Lung microvascular endothelial cell (primary cell): ENCODE measurements at regions not wholly inside any gene's neighbourhood (a gene's known extent, or its start where the extent isn't known, plus 50 kb on each side); places are given as distances from the start of the nearest gene placed in this dataset.
A peak's percentile ranks its signal among the peaks of the same experiment; 100 is the strongest.
"Not testable (repeated sequence)": the region's sequence is repeated elsewhere in the genome, so short reads cannot be mapped to it uniquely, and the experiment has no call there.

ENCODE experiments used
- DNase-seq, 2 donors: peaks; one replicate each; pipeline versions ENCODE4 v3.0.0 to v3.0.0-alpha.2; 2010; ENCODE audit warnings: low read depth in 2 of 2

- no peak for DNase-seq
These were observed 192.5 kb upstream of the PWP1 start for GRCh38 chr12:107493135-107493494.

- no peak for DNase-seq
These were observed 191.9 kb upstream of the PWP1 start for GRCh38 chr12:107493666-107494065.

DNA sequence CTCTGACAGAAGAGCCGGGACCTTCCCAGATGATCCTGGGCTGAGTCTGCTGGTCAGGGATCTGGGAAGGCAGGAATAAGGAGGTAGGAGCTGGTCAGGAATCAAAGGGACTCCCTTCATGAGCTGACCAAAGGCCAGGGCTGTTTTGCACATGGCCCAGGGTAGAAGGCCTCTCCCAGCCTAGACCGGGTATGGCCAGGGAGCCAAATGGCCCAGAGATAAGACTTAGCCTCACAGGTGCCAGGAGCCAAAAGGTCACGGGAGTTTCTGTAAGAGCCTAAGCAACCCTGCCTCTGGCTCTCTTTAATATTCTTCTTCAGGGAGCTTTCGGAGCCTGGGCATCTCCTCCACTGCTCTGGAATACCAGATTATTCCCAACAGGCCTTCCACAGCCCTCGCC lies 191.3 kb upstream of the PWP1 start:
- no peak for DNase-seq

- no peak for DNase-seq
These were observed 190.0 kb upstream of the PWP1 start for GRCh38 chr12:107495604-107496003.

GRCh38 chr12:107497231-107497630 lies 188.4 kb upstream of the PWP1 start:
- DNase-seq, result no peak

DNA sequence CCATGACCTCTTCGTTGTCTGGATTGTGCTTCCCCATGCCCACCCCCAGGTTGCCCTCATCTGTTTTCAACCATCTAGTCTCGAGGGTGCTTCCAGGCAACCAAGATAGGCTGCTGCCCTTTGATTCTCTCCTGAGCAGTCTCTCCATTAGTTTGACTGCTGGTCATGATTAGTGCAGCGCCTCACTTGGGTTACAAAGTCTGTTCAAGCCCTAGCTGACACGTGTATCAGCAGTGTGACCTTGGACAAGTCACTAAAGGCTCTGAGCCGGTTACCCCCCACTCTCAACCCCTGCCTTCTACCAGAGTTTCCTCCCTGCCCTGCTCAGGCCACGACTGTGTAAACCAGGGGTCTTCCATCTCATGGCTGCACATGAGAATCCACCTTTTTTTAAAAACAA lies 185.3 kb upstream of the PWP1 start:
- DNase-seq, result no peak

DNA sequence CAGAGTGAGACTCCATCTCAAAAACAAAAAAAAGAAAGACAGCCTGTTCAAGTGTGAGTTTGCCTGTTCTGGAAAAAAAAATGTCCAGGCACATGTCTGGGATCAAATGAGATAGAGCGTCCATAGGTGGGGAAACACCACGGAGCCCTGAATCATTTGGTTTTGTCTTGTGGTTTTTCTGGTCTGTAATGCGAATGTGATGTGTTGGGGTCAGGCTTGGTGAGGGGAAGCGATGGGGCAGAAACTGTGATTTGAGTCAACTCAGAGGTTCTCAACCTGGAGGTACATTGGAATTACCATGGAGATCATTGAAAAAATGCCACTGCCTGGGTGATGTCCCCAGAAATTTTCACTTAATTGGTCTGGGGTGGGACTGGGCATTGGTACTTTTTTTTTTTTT lies 183.9 kb upstream of the PWP1 start:
- DNase-seq, result no peak

DNA sequence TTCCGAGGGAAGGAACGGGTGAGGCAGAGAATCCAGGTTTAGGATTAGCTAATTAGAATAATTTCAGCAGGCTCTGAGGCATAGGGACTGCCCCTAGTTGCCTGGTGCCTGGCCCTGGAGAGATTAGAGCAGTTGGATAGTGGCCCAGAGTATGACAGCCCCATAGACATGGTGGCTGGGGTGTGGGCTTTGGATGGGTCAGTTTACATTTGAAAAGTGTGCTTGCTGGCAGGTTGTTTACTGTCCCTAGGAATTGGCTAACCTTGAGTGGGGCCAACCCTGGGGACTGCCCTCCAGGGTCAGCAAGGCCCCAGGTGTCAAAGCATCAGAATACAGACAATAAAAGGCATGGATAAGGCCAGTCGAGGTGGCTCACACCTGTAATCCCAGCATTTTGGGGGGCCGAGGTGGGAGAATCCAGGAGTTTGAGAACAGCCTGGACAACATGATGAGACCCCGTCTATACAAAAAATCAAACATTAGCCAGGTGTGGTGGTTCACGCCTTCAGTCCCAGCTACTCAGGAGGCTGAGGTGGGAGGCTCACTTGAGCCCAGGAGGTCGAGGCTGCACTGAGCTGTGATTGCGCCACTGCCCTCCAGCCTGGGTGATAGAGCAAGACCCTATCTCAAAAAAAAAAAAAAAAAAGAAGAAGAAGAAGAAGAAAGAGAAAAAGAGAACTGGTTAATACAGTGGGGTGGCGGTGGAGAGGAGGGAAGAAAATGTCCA lies 182.3 kb upstream of the PWP1 start:
- DNase-seq, result no peak

- no peak for DNase-seq
These were observed 181.4 kb upstream of the PWP1 start for GRCh38 chr12:107503887-107504885.

DNA sequence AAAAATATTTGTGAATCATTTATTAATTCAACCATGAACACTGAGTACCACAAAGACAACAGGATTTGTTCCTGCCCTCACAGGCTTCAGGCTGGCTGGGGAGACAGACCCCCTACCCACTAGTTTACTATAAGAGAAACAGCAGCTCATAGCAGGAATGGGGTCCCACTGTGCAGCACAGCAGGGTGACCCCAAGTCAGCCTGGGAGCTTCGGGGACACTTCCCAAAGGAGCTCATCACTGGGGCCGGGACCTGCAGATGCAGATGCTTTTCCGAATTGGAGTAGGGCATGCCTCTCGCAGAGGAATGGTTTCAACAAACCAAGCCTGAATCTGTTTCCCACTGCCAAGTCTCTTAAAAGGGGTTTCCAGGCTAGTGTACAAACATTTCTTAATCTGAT lies 176.2 kb upstream of the PWP1 start:
- DNase-seq, result no peak

GRCh38 chr12:107510211-107510610 lies 175.4 kb upstream of the PWP1 start:
- DNase-seq, result no peak

- DNase-seq, result no peak
These were observed 174.3 kb upstream of the PWP1 start for GRCh38 chr12:107511292-107511691.

DNA sequence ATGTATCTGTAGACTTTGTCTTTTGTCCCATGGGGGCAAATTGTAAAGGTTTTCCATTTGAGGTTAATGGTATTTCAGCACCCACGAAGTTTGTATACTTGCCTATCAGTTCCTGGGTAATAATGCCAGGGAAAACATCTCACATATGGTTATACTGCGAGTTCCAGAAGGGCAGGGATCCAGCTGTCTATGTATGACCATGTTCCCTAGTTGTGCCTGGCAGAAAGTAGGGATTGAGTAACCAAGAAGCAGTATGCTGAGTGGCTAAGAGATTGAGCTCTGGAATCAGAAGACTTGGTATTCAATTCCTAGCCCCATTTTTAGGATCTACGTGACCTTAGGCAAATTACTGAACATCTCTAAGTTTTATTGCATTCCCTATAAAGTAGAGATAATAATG lies 173.2 kb upstream of the PWP1 start:
- no peak for DNase-seq

GRCh38 chr12:107513184-107513583 lies 172.4 kb upstream of the PWP1 start:
- no peak for DNase-seq

GRCh38 chr12:107513636-107514400 lies 171.8 kb upstream of the PWP1 start:
- DNase-seq, result no peak

- no peak for DNase-seq
These were observed 170.6 kb upstream of the PWP1 start for GRCh38 chr12:107514887-107515445.

- peak; percentile 7 to 98 for DNase-seq
These were observed 170.1 kb upstream of the PWP1 start for GRCh38 chr12:107515446-107515958.

DNA sequence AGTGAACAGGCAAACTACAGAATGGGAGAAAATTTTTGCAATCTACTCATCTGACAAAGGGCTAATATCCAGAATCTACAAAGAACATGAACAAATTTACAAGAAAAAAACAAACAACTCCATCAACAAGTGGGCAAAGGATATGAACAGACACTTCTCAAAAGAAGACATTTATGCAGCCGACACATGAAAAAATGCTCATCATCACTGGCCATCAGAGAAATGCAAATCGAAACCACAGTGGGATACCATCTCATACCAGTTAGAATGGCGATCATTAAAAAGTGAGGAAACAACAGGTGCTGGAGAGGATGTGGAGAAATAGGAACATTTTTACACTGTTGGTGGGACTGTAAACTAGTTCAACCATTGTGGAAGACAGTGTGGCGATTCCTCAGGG lies 167.8 kb upstream of the PWP1 start:
- DNase-seq, result not testable (repeated sequence)

GRCh38 chr12:107518868-107519267 lies 166.7 kb upstream of the PWP1 start:
- DNase-seq, result no peak

- no peak for DNase-seq
These were observed 165.4 kb upstream of the PWP1 start for GRCh38 chr12:107519906-107520859.
